A673 (cell line): ENCODE measurements at regions not wholly inside any gene's neighbourhood (a gene's known extent, or its start where the extent isn't known, plus 50 kb on each side); places are given as distances from the start of the nearest gene placed in this dataset.

ENCODE experiments used
- BruUV-seq: library from RNA; stranded (reverse); fragments of 400-500 nt; replicated peaks from 2 replicates; lab custom pipeline; 2021; lab: Mats Ljungman, UMichigan
- CTCF ChIA-PET: fragments of 300-600 bp; sonication (Branson Sonifier 250); formaldehyde crosslinking; loops from one replicate; lab custom pipeline; 2022; ENCODE audit warnings: antibody characterized with exemption; lab: Charles Lee
- POLR2A ChIA-PET: fragments of 300-600 bp; sonication (Branson Sonifier 250); formaldehyde crosslinking; loops from one replicate; lab custom pipeline; 2022; ENCODE audit warnings: antibody characterized with exemption; ENCODE audit not compliant: low non-redundant PET; lab: Charles Lee
- DNase-seq: peaks from one replicate; pipeline ENCODE4 v3.0.0-alpha.2; 2015; ENCODE audit warnings: low spot score
- H3K27ac ChIP-seq: fragments of 200-600 bp; sonication (generic); 2 replicates; pipeline ENCODE4 v1.5.1; 2016; ENCODE audit warnings: mixed run types, low read depth, mild to moderate bottlenecking, mixed read lengths, antibody characterized with exemption, low read length; ENCODE audit not compliant: poor library complexity, severe bottlenecking
- H3K27me3 ChIP-seq: fragments of 200-600 bp; sonication (generic); replicated peaks from 2 replicates; pipeline ENCODE4 v1.6.1; 2017; ENCODE audit warnings: mixed run types, low read depth, mild to moderate bottlenecking, mixed read lengths, antibody characterized with exemption, low read length; ENCODE audit not compliant: insufficient read depth, poor library complexity
- H3K36me3 ChIP-seq: fragments of 200-600 bp; sonication (generic); 2 replicates; pipeline ENCODE4 v1.6.1; 2016; ENCODE audit warnings: mixed run types, mild to moderate bottlenecking, mixed read lengths, antibody characterized with exemption, low read length; ENCODE audit not compliant: insufficient read depth, poor library complexity, severe bottlenecking
- H3K4me1 ChIP-seq: fragments of 200-600 bp; sonication (generic); 2 replicates; pipeline ENCODE4 v1.6.1; 2017; ENCODE audit warnings: mixed run types, mild to moderate bottlenecking, mixed read lengths, antibody characterized with exemption, low read length; ENCODE audit not compliant: insufficient read depth, poor library complexity, severe bottlenecking
- H3K4me3 ChIP-seq: fragments of 200-600 bp; sonication (generic); 2 replicates; pipeline ENCODE4 v1.5.1; 2016; ENCODE audit warnings: low read depth, mixed run types, mild to moderate bottlenecking, mixed read lengths, low read length; ENCODE audit not compliant: poor library complexity, severe bottlenecking
- H3K9me3 ChIP-seq: fragments of 200-600 bp; sonication (generic); 2 replicates; pipeline ENCODE4 v1.6.1; 2016; ENCODE audit warnings: mixed run types, low read depth, mild to moderate bottlenecking, mixed read lengths, antibody characterized with exemption, low read length; ENCODE audit not compliant: poor library complexity, severe bottlenecking
- EZH2 ChIP-seq: fragments of 200-600 bp; sonication (generic); IDR thresholded peaks from 2 replicates; pipeline ENCODE4 v1.6.1; 2017; ENCODE audit warnings: borderline replicate concordance, low read depth, mild to moderate bottlenecking, mixed read lengths, antibody characterized with exemption, low read length; ENCODE audit not compliant: poor library complexity, severe bottlenecking
- intact Hi-C: fragments of 100-400 bp; cut with micrococcal nuclease; formaldehyde crosslinking; loops from one replicate; pipeline ENCODE4 v1.10.0; 2022; ENCODE audit not compliant: unreplicated experiment
- TF ChIP-seq, protein P1 (sequence below): fragments of 300-800, 200-600 bp; sonication (generic); conservative IDR thresholded peaks from 2 replicates; pipeline ENCODE4 v1.5.1; 2017; ENCODE audit warnings: low read depth, mild to moderate bottlenecking, antibody characterized with exemption, low read length, moderate library complexity, mixed read lengths

DNA sequence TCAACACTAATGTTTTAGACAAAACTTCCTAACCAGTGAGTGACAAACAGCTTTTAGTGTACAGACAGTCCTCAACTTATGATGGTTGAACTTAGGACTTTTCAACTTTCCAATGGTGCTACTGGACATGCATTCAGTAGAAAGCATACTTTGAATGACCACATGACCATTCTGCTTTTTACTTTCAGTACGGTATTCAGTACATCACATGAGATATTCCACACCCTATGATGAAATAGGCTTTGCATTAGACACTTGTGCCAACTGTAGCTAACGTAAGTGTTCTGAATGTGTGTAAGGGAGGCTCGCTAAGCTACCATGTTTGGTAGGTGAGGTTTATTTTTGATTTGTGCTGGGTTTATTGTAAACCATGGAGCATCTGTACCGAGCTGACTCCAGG, 113.7 kb downstream of the WNT7A start:
- Histone ChIP-seq H3K4me1 (no peaks in the 10 kb centered on the region), H3K9me3 (no peaks in the 10 kb centered on the region), H3K36me3 (no peaks in the 10 kb centered on the region), H3K27me3 (no peaks in the 10 kb centered on the region), H3K27ac (no peak overlapping the region), H3K4me3 (no peak overlapping the region)
- BruUV-seq = no TSS peak
- TF ChIP-seq EZH2 = no peak
- TF ChIP-seq, protein P1, sequence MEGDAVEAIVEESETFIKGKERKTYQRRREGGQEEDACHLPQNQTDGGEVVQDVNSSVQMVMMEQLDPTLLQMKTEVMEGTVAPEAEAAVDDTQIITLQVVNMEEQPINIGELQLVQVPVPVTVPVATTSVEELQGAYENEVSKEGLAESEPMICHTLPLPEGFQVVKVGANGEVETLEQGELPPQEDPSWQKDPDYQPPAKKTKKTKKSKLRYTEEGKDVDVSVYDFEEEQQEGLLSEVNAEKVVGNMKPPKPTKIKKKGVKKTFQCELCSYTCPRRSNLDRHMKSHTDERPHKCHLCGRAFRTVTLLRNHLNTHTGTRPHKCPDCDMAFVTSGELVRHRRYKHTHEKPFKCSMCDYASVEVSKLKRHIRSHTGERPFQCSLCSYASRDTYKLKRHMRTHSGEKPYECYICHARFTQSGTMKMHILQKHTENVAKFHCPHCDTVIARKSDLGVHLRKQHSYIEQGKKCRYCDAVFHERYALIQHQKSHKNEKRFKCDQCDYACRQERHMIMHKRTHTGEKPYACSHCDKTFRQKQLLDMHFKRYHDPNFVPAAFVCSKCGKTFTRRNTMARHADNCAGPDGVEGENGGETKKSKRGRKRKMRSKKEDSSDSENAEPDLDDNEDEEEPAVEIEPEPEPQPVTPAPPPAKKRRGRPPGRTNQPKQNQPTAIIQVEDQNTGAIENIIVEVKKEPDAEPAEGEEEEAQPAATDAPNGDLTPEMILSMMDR = no peak
- intact Hi-C loops = no loop called here
- CTCF ChIA-PET = no interaction called here
- no peak for DNase-seq
- POLR2A ChIA-PET = no interaction called here

DNA sequence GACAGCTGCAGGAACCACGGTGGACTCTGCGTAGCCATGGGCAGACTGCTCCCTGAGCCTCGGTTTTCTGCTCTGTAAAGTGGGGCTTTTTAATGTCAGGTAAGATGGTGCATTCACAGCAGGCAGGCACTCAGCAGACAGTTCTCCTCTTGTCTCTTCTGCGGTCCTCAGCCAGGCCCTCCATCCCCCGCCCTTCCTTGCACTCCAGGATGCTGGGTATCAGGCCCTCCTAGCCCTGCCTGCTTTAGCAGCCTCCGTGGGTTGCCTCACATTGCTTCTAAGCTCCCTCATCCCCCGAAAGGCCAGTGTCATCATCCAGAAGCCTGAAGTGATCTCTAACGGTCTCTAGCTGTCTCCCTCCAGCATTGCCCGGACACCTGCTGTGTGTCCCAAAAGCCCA, 115.7 kb downstream of the WNT7A start:
- POLR2A ChIA-PET = no interaction called here
- intact Hi-C loops = no loop called here
- H3K4me3 ChIP-seq = no peak overlapping the region
- H3K9me3 ChIP-seq = no peaks in the 10 kb centered on the region
- no peak overlapping the region for H3K27ac ChIP-seq
- H3K27me3 ChIP-seq = no peaks in the 10 kb centered on the region
- no peaks in the 10 kb centered on the region for H3K36me3 ChIP-seq
- TF ChIP-seq, protein P1 = no peak
- TF ChIP-seq EZH2 = no peak
- no TSS peak for BruUV-seq
- DNase-seq = no peak
- H3K4me1 ChIP-seq = no peaks in the 10 kb centered on the region
- CTCF ChIA-PET = no interaction called here

DNA sequence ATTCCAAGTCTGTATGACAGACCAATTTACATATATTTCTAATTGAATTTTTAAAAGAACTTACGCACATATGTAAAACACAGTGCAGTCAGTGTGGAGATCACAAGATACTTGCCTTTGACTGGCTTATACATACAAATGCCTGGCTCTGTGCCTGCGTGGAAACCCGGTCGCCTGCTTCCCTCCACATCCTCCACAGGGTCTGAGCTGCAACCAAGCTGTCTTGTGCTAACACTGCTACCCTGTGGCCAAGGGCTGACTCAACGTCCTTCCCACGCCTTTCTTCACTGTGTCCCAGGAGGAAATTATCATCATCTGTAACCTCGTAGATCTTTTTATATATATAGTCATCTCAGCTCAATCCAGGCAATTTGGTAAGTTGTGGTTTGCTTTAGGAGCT, 117.0 kb downstream of the WNT7A start:
- no peak for DNase-seq
- Histone ChIP-seq H3K27me3 (no peaks in the 10 kb centered on the region), H3K36me3 (no peaks in the 10 kb centered on the region), H3K4me1 (no peaks in the 10 kb centered on the region), H3K4me3 (no peak overlapping the region), H3K27ac (no peak overlapping the region), H3K9me3 (no peaks in the 10 kb centered on the region)
- no TSS peak for BruUV-seq
- POLR2A ChIA-PET = no interaction called here
- CTCF ChIA-PET = interaction anchor here (0.5 kb wide), 1 partner anchor 795 kb away, joined by 4 read pairs; no protein-coding TSS in a partner anchor
- TF ChIP-seq EZH2 = no peak
- TF ChIP-seq, protein P1 = no peak
- intact Hi-C loops = no loop called here
